ENCODE measurements at regions not wholly inside any gene's neighbourhood (a gene's known extent, or its start where the extent isn't known, plus 50 kb on each side); places are given as distances from the start of the nearest gene placed in this dataset.
A peak's percentile ranks its signal among the peaks of the same experiment; 100 is the strongest.

- TF ChIP-seq, protein P1, sequence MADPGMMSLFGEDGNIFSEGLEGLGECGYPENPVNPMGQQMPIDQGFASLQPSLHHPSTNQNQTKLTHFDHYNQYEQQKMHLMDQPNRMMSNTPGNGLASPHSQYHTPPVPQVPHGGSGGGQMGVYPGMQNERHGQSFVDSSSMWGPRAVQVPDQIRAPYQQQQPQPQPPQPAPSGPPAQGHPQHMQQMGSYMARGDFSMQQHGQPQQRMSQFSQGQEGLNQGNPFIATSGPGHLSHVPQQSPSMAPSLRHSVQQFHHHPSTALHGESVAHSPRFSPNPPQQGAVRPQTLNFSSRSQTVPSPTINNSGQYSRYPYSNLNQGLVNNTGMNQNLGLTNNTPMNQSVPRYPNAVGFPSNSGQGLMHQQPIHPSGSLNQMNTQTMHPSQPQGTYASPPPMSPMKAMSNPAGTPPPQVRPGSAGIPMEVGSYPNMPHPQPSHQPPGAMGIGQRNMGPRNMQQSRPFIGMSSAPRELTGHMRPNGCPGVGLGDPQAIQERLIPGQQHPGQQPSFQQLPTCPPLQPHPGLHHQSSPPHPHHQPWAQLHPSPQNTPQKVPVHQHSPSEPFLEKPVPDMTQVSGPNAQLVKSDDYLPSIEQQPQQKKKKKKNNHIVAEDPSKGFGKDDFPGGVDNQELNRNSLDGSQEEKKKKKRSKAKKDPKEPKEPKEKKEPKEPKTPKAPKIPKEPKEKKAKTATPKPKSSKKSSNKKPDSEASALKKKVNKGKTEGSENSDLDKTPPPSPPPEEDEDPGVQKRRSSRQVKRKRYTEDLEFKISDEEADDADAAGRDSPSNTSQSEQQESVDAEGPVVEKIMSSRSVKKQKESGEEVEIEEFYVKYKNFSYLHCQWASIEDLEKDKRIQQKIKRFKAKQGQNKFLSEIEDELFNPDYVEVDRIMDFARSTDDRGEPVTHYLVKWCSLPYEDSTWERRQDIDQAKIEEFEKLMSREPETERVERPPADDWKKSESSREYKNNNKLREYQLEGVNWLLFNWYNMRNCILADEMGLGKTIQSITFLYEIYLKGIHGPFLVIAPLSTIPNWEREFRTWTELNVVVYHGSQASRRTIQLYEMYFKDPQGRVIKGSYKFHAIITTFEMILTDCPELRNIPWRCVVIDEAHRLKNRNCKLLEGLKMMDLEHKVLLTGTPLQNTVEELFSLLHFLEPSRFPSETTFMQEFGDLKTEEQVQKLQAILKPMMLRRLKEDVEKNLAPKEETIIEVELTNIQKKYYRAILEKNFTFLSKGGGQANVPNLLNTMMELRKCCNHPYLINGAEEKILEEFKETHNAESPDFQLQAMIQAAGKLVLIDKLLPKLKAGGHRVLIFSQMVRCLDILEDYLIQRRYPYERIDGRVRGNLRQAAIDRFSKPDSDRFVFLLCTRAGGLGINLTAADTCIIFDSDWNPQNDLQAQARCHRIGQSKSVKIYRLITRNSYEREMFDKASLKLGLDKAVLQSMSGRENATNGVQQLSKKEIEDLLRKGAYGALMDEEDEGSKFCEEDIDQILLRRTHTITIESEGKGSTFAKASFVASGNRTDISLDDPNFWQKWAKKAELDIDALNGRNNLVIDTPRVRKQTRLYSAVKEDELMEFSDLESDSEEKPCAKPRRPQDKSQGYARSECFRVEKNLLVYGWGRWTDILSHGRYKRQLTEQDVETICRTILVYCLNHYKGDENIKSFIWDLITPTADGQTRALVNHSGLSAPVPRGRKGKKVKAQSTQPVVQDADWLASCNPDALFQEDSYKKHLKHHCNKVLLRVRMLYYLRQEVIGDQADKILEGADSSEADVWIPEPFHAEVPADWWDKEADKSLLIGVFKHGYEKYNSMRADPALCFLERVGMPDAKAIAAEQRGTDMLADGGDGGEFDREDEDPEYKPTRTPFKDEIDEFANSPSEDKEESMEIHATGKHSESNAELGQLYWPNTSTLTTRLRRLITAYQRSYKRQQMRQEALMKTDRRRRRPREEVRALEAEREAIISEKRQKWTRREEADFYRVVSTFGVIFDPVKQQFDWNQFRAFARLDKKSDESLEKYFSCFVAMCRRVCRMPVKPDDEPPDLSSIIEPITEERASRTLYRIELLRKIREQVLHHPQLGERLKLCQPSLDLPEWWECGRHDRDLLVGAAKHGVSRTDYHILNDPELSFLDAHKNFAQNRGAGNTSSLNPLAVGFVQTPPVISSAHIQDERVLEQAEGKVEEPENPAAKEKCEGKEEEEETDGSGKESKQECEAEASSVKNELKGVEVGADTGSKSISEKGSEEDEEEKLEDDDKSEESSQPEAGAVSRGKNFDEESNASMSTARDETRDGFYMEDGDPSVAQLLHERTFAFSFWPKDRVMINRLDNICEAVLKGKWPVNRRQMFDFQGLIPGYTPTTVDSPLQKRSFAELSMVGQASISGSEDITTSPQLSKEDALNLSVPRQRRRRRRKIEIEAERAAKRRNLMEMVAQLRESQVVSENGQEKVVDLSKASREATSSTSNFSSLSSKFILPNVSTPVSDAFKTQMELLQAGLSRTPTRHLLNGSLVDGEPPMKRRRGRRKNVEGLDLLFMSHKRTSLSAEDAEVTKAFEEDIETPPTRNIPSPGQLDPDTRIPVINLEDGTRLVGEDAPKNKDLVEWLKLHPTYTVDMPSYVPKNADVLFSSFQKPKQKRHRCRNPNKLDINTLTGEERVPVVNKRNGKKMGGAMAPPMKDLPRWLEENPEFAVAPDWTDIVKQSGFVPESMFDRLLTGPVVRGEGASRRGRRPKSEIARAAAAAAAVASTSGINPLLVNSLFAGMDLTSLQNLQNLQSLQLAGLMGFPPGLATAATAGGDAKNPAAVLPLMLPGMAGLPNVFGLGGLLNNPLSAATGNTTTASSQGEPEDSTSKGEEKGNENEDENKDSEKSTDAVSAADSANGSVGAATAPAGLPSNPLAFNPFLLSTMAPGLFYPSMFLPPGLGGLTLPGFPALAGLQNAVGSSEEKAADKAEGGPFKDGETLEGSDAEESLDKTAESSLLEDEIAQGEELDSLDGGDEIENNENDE (IDR thresholded peaks at IDR 0.05; ENCODE audit: insufficient replicate concordance, low read length) = no peak
- TF ChIP-seq TAF7 (optimal IDR thresholded peaks at IDR 0.05; ENCODE audit: borderline replicate concordance, low read depth, low read length) = no peak
- TF ChIP-seq SIN3A (conservative IDR thresholded peaks at IDR 0.05 in 1 of 2, IDR thresholded peaks at IDR 0.05 in 1 of 2; ENCODE audit: low read depth in 1 of 2, low read length in 2 of 2) = no peak
- TF ChIP-seq GABPA (IDR thresholded peaks at IDR 0.05; ENCODE audit: borderline replicate concordance, insufficient read depth, low read length) = no peak
- peak; percentile 76 for TF ChIP-seq ASH2L (IDR thresholded peaks at IDR 0.05; ENCODE audit: low read length)
- TF ChIP-seq TEAD4 (IDR thresholded peaks at IDR 0.05; ENCODE audit: low read depth, low read length) = peak; percentile 63; the same call in 1 of the 2 replicates
- TF ChIP-seq RBBP5 (IDR thresholded peaks at IDR 0.05; ENCODE audit: borderline replicate concordance, low read depth, low read length) = no peak
Measured at GRCh38 chr5:52682492-52682891, 105.2 kb upstream of the ITGA1 start (continued).

Measured in H1 (cell line).